ENCODE measurements at regions not wholly inside any gene's neighbourhood (a gene's known extent, or its start where the extent isn't known, plus 50 kb on each side); places are given as distances from the start of the nearest gene placed in this dataset.

DNA sequence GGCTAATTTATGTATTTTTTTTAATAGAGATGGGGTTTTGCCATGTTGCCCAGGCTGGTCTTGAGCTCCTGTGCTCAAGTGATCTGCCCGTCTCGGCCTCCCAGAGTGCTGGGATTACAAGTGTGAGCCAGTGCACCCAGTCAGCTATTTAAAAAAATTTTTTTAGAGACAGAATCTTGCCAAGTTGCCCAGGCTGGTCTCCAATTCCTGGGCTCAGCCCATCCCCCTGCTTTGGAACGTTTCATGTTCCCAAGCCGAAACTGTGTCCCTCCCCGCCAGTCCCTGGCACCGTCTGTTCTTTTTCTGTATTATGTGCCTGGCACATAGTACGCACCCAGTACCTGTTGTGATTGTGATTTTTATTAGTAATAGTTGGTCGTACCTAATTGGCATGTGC lies 63.1 kb upstream of the MGAT5 start:
- ATAC-seq (ENCODE audit: low FRiP score) (no peak), DNase-seq (ENCODE audit: low spot score) (no peak)
- TF ChIP-seq CTCF (IDR thresholded peaks at IDR 0.05), result no peak

DNA sequence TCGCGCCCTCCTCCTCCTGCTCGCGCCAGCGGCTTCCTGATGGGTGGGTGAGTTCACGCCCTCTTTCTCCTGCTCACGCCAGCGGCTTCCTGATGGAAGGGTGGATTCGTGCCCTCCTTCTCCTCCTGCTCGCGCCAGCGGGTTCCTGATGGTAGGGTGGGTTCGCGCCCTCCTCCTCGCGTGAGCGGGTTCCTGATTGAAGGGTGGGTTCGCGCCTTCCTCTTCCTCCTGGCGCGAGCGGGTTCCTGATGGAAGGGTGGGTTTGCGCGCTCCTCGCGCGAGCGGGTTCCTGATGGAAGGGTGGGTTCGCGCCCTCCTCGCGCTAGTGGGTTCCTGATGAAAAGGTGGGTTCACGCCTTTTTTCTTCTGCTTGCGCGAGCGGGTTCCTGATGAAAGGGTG lies 62.0 kb upstream of the MGAT5 start:
- DNase-seq (ENCODE audit: low spot score) (no peak), ATAC-seq (ENCODE audit: low FRiP score) (no peak)
- no peak for TF ChIP-seq CTCF (IDR thresholded peaks at IDR 0.05)

DNA sequence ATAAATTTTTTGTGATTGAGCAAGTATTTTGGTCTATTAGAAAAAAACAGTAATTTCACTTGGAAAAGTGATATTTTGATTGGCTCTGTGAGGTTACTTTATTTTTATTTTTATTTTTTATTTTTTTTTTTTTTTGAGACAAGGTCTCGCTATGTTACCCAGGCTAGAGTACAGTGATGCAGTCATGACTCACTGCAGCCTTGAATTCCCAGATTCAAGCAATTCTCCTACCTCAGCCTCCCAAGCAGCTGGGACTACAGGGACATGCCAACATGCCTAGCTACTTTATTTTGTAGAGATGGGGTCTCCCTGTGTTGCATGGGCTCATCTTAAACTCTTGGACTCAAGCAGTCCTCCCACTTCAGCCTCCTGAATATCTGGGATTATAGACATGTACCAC lies 60.9 kb upstream of the MGAT5 start:
- no peak for TF ChIP-seq CTCF (IDR thresholded peaks at IDR 0.05)
- DNase-seq (ENCODE audit: low spot score), result no peak
- ATAC-seq (ENCODE audit: low FRiP score), result no peak

- DNase-seq (ENCODE audit: low spot score), result no peak
- no peak for TF ChIP-seq CTCF (IDR thresholded peaks at IDR 0.05)
- ATAC-seq (ENCODE audit: low FRiP score), result no peak
Measured at GRCh38 chr2:134194519-134194918, 59.4 kb upstream of the MGAT5 start.

DNA sequence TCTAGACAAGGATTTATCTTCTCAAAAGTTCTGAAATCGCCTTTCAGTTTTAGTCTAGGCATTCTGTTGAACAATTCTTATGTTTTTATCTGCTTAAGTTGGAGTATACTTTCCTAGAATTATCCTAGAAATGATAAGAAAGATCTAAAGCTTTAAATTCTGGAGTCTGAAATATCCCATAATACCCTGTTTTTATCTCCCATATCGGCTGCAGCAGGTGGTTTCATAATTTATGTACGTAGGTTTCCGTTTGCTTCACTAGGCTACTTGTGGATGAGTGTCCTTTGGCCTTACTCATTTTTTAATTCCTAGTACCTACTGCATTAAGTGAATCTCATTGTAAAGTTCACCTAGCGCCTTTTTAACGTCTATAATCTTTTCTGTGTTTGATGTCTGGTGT lies 58.5 kb upstream of the MGAT5 start:
- ATAC-seq (ENCODE audit: low FRiP score) (no peak), DNase-seq (ENCODE audit: low spot score) (no peak)
- no peak for TF ChIP-seq CTCF (IDR thresholded peaks at IDR 0.05)

DNA sequence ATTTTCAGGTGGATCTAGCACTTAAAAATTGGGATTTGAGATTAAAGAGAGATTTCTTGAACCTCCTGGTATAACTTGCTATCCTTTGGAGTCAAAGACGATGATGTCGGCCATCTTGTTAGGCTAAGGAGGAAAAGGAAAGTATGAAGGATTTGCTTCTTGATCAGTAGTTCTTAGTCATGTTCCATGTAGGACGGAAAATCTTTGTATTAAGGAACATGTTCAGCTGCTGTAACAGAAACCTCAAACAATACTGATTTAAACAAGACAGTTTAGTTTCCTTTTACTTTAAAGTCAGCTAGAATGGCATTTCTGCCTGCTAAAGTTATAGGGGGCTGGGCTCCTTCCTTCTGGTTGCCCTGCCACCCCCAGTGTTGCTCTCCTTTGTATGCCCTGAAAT lies 56.4 kb upstream of the MGAT5 start:
- ATAC-seq (ENCODE audit: low FRiP score), result no peak
- TF ChIP-seq CTCF (IDR thresholded peaks at IDR 0.05), result no peak
- DNase-seq (ENCODE audit: low spot score), result no peak

- ATAC-seq (ENCODE audit: low FRiP score), result no peak
- DNase-seq (ENCODE audit: low spot score), result no peak
- no peak for TF ChIP-seq CTCF (IDR thresholded peaks at IDR 0.05)
Measured at GRCh38 chr2:134198006-134198634, 55.8 kb upstream of the MGAT5 start.

Data from omental fat pad (tissue), 3 donors.